ENCODE measurements at regions not wholly inside any gene's neighbourhood (a gene's known extent, or its start where the extent isn't known, plus 50 kb on each side); places are given as distances from the start of the nearest gene placed in this dataset.
"Not testable (repeated sequence)": the region's sequence is repeated elsewhere in the genome, so short reads cannot be mapped to it uniquely, and the experiment has no call there.

DNA sequence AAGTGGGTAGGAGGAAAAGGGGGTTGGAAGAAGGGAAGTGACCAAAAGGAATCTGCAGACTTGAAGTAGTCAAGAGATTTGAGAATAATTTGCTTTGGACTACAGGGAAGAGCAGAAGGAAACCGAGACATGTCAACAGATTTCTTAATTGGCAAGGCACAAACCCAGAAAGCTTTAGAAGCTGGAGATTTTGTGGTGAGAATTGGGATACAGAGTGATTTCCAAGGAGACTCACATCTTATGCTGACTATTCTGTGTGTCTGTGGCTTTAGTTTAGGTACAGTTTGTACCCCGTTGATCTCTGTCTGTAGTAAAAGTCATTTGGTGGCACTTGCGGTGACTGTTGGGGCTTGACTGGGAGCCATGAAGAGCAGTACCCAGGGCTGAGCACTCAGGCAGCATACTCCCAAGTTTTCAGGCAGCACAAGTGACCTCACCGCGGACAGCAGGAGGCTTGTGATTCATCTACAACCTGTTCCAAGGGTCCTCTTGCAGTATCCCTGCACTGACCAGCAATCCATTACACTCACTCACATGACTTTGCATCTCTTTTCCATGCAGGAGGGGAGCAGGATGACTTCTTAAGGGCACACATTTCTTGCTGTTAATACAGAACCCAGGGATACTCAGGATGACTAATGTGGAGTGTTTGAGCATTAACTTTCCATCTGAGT, 97.1 kb upstream of the TNP1 start:
- no peak for DNase-seq

DNA sequence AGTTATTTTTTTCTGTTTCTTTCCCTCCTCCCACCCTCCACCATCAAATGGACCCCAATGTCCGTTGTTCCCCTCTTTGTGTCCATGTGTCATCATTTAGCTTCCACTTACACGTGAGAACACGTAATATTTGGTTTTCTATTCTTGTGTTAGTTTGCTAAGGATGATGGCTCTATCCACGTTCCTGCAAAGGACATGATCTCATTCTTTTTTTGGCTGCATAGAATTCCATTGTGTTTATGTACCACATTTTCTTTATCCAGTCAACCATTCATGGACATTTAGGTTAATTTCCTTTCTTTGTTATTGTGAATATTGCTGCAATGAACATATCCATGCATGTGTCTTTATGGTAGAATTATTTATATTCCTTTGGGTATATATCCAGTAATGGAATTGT, 91.3 kb upstream of the TNP1 start:
- no peak for DNase-seq

DNA sequence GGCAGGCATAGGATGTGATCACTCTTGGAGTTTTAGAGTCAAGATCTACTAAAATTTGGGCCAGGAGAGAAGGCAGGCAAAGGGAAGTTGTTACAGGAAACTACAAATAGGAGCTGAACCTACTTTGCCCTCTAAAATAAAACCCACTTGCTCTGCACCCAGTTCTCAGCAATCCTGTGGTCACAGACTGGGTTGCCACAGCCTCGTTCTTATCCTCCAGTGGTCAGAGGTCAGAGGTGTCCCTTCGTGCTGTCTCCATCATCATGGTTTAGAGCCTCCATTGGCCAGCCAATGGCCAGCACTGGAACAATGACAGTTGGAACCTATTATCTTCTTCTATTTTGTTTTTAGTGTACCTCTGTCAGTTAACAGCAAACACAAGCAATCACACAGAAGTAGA, 90.7 kb upstream of the TNP1 start:
- DNase-seq = no peak

DNA sequence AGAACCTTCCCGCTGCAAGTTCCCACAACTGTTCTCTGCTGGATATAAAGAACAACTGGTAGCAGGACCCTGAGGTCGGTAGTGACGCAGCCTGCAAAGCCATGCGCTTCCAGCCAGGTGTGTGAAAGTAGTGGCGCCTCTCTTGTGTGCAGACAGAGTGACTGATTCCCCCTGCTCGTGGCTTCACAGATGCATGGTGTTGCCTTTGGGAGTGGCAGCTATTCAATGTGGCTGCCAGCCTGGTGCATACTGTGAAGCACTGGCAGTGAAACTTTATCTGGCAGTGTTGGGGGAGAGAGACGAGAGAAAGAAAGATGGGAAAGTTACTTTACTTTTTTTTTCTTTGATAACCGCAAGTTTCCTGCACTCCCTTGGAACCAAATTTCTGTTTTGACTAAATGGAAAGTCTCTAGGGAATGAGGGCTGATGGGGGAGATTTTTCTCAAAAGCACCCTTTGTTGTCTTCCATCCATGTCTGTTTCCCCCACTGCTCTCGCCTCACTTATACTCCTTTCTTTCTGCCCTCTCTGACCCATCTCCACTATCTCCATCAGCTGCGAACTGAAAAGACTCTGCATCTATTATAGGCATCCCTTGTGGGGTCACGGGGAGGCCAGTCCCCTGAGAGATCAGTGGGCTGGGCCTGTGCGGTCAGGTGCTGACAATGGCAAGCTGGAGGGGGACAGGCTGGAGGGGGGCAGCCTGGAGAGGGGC, 90.0 kb upstream of the TNP1 start:
- DNase-seq = no peak

DNA sequence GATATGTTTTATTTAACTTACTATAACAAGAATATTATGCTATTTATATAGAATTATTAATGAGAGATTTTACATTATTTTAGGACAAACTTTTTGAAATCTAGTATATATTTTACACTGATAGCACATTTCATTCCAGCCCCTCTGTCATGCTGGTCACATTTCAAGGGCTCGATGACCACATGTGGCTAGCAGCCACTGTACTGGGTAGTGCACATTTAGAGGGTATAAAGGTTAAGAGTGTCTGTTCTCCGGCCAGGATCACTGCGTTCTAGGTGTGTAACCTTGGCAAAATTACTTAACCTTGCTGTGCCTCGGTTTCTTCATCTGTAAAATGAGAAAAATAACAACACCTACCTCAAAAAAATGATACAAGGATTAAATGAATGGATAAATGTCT, 87.2 kb upstream of the TNP1 start:
- DNase-seq = no peak

DNA sequence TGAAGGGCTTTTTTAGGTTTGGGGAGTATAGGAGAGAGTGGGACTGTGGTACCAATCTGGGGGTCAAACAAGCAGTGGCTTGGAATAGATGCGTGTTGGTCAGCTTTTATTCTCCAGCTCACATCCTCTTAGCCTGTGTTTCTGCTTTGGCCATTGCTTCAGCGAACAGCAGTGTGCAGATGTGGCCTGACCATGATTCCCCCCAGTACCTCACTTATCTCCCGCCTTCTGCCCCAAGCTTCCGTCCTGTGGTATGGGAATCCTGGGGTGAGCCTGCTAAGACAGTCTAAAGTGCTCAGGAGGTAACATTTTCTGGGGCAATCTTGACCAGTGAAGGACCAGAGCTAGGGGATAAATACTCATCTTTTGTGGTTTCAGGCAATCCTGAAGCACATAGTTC, 84.9 kb upstream of the TNP1 start:
- DNase-seq = no peak

DNA sequence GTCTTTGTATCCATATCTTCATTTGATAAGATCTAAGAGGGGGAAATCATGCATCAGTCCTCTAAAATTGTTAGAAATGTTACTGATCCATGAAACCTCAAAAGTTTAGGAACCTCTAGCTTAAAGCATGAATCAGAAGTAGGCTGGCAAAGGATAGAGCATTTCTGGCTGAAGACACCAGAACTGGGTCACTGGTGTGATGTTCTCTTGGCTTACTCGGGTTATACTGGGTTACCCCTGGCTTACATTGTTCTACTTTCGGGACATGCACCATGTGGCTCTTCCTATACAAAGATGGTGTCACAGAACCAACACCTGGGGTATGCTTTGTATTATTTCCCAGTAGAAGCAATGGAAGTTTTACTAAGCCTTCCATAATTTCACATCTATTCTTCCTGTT, 83.2 kb upstream of the TNP1 start:
- no peak for DNase-seq

DNA sequence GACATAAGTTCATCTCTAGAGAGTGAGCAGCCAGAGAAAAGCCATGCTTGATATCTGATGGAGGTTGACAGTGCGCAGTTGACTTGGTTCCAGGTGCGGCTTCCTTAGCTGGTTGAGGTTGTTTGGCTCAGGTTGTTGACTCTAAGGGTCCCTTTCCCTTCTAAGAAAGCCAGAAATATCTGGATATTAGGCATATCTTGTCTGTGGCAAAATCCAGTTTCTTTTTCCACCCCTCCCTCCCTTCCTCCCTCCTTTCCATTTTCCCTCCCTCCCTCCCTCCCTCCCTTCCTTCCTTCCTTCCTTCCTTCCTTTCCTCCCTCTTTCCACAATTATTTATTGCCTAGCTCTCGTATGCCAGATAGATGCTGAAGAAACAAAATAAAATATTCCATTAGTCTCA, 82.6 kb upstream of the TNP1 start:
- no peak for DNase-seq

DNA sequence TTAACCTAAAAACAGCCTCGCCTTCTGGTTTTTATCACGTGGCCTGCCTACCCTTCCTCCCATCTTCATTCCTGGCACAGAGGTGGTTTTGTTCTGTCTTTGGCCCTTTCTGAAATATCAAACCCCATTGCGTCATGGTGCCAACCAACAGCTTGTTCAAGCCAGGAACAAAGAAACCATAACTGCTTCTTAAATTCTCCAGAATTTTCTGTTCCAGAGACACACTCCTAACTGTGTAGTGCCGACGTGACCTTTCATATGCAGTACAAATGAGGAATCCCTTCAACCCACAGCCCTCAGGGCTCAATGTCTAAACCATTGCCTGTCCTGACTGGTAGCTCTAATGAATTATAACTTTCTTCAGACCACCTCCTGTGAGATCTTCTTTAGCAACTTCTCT, 82.2 kb upstream of the TNP1 start:
- no peak for DNase-seq

DNA sequence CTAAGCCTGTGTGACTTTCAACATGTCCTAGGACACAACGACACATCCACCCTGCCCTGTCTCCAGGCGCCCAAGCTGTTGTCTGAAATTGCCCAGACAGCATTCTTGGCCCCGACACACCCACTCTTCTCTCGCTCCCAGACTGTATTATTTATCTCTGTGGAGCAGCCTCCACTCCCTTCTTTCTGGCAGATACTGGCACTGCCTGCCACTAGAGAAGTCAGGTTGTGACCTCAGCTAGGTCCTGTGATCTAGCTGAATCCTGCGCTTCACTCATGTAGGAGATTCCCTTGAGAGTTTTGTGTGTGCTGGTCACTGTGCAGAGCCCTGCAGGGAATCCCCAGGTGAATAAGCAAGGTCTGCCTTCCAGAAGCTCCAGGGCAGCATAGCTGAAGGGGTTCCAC, 77.1 kb upstream of the TNP1 start:
- no peak for DNase-seq

DNA sequence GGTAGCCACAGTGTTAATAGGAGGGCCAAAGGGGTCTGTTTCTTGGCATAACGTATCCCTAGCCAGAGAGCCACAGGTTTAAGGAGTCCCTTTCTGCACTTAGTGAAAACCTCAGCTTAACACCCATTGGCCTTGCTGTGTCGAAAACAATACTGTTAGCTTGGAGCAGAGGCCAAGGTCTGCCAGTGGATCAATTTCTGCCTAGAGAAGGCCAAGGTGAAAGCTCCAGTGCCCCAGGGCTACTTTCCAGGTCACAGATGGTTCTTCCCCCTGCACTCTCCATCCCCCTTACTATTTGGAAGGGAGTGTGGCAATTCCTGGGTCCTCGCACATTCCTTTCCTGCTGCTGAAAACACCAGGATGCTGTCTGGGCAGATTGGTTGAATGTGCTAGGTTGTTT, 74.8 kb upstream of the TNP1 start:
- no peak for DNase-seq

DNA sequence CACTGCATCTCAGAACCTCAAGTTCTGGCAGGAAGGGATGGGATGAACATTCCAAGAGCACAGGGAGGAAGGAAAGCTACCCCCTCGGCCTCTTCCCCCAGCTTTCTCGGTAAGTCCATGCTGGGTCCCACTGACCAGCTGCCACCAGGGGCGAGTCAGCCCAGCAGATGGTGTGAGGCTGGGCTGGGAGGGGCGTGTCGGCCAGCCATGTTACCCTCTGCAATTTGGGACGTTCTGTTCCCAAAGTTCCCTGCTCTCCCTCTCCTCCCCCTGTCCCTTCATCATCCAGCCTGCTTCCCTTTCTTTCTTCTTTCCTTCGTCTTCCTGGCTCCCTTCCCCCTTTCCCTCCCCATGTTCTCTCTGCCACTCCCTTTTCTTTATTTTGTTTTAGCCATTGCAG, 74.3 kb upstream of the TNP1 start:
- no peak for DNase-seq

DNA sequence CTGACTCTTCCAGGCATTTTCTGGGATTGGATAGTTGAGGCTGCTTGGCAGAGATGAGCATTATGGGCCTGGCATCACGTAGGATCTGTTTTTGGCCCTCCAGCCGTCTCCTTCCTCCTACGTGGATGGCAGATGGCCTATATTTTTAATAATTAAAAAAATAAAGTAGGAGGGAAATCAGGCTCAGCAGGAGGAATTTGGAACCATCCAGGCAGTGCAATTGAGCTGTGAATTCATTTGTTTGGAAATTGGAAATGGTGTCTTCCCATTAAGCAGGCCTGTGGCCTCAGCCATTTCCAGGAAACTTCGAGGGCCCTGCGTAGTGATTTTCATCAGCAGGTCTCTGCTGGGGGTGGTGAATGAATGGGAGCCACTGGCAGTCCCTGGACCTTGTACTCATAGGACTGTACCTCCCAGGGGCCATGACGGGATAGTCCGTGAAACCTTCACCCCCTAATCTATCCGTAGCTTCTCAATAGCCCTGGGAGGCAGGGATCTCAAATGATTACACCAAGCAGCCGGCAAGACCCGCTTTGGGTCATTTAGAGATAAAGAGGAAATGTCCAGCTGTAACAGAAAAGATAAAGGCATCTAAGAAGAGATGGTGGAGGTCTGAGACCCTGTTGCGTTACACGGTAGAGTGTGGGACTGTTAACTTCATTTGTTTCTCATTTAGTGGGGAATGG, 73.1 kb upstream of the TNP1 start:
- no peak for DNase-seq

DNA sequence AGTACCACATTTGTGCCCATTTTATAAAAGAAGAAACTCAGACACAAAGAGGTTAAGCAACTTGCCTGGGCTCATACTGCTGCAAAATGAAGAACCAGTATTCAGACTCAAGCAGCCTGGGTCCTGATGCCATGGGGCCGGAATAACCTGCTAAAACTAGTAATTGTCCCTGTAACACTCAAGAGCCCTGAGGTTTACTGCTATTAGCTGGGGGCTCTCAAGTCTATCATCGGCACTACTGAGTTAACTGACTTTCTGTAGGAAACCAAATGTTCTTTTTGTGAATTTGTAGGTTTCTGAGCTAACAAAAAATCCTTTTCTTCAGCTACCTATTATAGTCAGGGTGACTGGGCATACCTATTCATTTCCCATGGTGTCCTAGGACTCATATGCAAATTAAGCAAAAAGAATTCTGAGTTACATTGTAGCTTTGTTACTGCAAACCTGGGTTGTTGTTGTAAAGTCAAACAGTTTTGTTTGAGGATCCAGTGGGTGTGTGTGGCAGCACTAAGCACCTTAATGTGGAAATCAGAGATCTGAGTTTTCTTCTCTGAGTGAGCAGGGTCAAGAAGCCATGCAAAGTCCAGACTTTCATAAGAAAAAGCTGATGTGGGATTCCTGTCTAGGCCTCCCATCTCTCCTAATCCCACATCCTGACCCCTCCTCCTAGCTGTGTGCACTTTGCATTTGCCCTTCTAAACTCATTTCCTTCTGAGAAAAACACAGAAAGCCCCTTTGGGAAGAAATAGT, 72.4 kb upstream of the TNP1 start:
- no peak for DNase-seq

DNA sequence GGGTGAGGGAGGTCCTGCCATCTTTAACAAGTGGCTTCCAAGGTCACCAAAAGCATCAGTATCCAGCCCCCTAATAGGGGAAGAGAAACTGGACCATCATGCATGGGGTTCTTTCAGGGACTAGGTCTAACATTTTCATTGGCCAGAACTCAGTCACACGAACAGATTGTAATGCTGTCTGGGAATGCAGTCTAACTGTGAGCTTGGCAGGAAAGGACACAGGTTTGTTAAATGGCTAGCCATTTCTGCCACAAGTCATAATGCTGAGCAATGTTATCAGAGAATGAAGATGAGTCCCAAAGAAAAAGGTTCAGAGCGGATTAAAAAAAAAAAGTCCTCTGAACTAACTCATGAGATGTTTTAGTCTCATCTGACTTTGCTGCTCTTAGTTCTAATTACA, 70.9 kb upstream of the TNP1 start:
- no peak for DNase-seq

DNA sequence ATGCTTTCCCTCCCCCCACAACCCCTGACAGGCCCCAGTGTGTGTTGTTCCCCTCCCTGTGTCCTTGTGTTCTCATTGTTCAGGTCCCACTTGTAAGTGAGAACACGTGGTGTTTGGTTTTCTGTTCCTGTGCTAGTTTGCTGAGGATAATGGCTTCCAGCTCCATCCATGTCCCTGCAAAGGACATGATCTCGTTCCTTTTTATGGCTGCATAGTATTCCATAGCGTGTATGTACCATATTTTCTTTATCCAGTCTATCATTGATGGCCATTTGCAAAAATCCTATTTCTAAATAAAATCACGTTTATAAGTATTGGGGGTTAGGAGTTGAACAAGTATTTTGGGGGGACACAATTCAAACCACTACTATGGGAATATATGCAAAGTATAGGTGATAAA, 69.5 kb upstream of the TNP1 start:
- DNase-seq = not testable (repeated sequence)

DNA sequence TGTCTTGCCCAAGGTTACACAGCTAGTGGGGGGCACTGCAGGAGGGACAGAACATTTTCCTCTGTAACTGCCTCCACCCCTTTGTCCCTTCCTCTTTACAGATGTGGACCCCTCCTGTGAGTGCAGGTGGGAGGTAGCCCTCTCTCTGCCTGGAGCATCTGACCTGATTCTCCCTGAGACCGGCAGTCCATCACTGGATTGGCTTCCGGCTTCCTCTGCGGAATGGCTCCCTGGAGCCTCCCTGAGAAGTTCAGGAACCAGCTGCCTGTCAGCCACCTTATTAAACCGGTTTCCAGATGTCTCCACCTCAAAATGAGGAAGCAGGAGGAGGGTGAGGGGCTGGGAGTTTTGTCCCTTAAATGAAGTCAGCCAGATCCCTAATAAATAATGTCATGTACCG, 67.3 kb upstream of the TNP1 start:
- no peak for DNase-seq

DNA sequence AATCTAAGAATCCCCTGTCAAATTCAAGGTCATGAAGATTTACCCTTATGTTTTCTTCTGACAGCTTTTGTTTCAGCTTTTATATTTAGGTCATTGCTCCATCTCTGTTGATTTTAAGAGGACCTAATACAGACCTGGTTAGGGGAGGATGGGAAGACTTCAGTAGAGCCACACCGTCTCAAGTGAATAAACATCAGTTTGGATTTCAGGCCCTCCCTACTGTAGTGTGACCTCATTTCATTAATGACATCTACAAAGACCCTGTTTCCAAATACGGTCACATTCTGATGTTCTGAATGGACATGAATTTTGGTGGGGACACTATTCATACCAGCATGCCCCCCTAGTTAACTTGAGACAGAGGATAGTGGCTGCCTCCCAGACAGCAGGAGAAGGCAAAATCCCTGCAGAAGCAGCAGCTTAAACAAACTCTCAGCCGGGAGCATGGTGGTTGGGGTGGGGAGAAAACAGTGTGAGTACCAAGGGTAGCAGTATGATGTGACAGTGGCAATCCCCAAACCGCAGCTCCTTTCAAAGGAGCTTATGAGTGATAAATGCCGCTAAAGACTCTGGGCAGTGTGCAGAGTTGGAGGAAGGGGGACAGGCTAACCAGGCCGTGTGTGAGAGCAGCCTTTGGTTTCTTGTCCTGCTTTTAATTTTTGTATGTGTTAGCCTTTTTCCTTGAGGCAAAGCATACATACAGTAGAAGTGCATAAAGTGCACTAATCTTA, 65.9 kb upstream of the TNP1 start:
- DNase-seq = no peak

DNA sequence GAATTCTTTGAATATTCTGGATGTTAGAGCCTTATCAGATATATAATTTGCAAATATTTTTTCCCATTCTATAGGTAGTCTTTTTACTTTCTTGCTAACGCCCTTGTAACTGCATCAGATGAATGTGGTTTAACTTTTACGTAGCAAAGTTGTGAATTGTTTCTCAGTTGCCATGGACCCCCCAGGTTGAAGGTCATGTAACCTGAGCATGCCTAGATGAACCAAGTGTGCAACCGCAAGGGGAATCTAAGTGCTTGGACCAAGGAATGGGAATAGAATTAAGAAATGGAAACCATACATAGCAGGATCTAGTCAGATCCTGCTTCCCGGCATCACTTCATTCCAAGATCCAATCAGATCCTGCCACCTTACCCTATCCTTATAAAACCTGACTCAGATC, 65.1 kb upstream of the TNP1 start:
- no peak for DNase-seq

DNA sequence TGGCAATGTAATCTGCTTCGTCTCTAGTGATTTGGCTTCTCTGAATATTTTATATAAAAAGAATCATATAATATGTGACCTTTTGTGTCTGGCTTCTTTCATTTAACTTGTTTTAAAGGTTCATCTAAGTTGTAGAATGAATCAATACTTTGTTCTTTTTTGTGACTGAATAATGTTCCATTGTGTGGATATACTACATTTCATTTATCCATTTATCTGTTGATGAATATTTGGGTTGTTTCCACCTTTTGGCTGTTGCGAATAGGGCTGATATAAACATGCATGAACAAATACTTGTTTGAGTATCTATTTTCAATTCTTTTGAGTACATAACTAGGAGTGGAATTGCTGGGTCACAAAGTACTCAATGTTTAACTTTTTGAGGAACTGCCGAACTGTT, 63.8 kb upstream of the TNP1 start:
- no peak for DNase-seq

DNA sequence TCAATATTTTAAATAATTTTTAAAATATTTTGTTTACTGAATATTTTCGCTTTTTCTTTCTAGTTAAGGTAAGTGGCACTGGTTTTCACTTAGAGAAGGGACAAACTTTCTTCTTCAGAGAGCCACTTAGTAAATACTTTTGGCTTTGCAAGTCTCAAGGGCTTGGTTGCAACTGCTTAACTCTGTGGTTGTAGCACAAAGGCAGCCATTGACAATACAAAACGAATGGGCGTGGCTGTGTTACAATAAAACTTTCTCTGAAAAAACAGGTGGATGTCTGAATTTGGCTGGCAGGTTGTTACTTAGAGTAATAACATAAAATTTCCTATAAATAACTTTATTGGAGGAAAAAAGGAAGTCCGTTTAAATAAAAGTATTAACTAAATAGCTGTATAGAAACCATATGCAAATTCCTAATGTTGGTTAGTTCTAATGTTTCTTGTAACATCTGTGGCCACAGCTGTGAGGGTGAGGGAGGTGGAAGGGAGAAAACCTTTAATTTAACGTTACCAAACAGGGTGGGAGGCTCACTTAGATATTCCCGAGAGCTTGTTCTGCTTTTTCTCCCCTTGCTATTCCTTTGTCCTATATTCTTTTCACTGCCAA, 62.4 kb upstream of the TNP1 start:
- no peak for DNase-seq

DNA sequence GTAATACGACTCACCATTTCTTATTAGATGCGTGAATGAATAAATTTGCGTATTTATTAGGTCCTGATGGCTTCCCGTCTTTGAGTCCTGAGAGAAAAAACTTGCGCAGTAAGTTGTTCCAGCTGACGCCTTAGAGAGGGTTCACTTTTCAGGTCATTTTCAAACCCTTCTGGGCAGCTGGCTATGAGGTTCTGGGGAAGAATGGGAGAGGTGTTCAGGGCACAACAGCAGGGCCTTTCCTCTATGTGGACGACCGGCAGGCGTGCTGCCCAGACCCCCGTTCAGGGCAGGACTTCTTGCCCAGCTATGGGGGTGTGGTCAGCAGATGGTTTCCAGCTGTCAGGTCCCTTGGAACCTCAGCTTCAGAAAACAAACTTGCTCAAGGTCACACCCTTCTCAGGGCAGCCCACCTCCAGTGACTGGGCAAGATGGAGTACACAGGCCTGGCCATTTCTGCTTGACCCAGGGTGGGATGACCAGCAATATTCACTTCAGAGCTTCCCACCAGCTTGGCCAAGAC, 61.1 kb upstream of the TNP1 start:
- no peak for DNase-seq

All from activated CD4-positive, alpha-beta T cell treated with anti-CD3 and anti-CD28 coated beads, Interleukin-2, amount 50 U/mL, for 4 hours (primary cell).